ENCODE measurements at regions not wholly inside any gene's neighbourhood (a gene's known extent, or its start where the extent isn't known, plus 50 kb on each side); places are given as distances from the start of the nearest gene placed in this dataset.

- TF ChIP-seq POLR2A (IDR thresholded peaks at IDR 0.05), result no peak
- no peak for TF ChIP-seq CTCF (IDR thresholded peaks at IDR 0.05 in 8 of 11, conservative IDR thresholded peaks at IDR 0.05 in 3 of 11)
- no peak for TF ChIP-seq POLR2AphosphoS5 (IDR thresholded peaks at IDR 0.05)
Measured at GRCh38 chrX:39492497-39493162, 605.1 kb downstream of the BCOR start.

All from spleen (tissue), 7 donors.